Tibial nerve (tissue), 4 donors: ENCODE measurements at regions not wholly inside any gene's neighbourhood (a gene's known extent, or its start where the extent isn't known, plus 50 kb on each side); places are given as distances from the start of the nearest gene placed in this dataset.

Experiments used
- DNase-seq, 2 donors: peaks; one replicate each; pipeline ENCODE4 v3.0.0-alpha.2; 2019; ENCODE audit warnings: low spot score in 2 of 2
- H3K27ac ChIP-seq, 4 donors: fragments of 200-600 bp; sonication (generic) in 3 of 4; one replicate each; pipeline ENCODE4 v1.5.1; 2017 to 2019; ENCODE audit warnings: mild to moderate bottlenecking in 1 of 4
- H3K27me3 ChIP-seq, 2 donors: fragments of 200-600 bp; sonication (generic) in 1 of 2; one replicate each; pipeline versions ENCODE4 v1.5.1 to v1.6.0; 2017 to 2019
- H3K36me3 ChIP-seq, 3 donors: fragments of 200-600 bp; sonication (generic); one replicate each; pipeline ENCODE4 v1.5.1; 2018 to 2019
- H3K4me1 ChIP-seq, 4 donors: fragments of 200-600 bp; sonication (generic) in 3 of 4; one replicate each; pipeline ENCODE4 v1.5.1; 2017 to 2019
- H3K4me3 ChIP-seq, 4 donors: fragments of 200-600 bp; sonication (generic) in 3 of 4; one replicate each; pipeline ENCODE4 v1.5.1; 2017 to 2019; ENCODE audit warnings: mild to moderate bottlenecking in 1 of 4, moderate library complexity in 1 of 4
- H3K9me3 ChIP-seq, 4 donors: fragments of 200-600 bp; sonication (generic) in 3 of 4; one replicate each; pipeline ENCODE4 v1.5.1; 2017 to 2019
- EP300 ChIP-seq, 2 donors: sonication (generic); formaldehyde crosslinking; IDR thresholded peaks; one replicate each; pipeline ENCODE4 v1.6.1; 2017; ENCODE audit warnings: antibody characterized with exemption in 2 of 2, mild to moderate bottlenecking in 1 of 2
- POLR2A ChIP-seq, 2 donors: fragments of 450-650 bp; IDR thresholded peaks; one replicate each; pipeline ENCODE4 v1.6.1; 2017; ENCODE audit warnings: antibody characterized with exemption in 2 of 2, mild to moderate bottlenecking in 2 of 2, moderate library complexity in 2 of 2
- WGBS, 2 donors: methylation state at CpG; one replicate each; pipeline ENCODE4 v1.1.5; 2018; 5-methylcytosine and 5-hydroxymethylcytosine counted together
- TF ChIP-seq, protein P1 (sequence below), 5 experiments: fragments of 200-600 bp in 3 of 5; fragments of 450-650 bp in 2 of 5; sonication (generic) in 3 of 5; IDR thresholded peaks; one replicate each; pipeline ENCODE4 v1.5.1; 2016 to 2019; ENCODE audit warnings: antibody characterized with exemption in 5 of 5, mild to moderate bottlenecking in 3 of 5, moderate library complexity in 2 of 5

DNA sequence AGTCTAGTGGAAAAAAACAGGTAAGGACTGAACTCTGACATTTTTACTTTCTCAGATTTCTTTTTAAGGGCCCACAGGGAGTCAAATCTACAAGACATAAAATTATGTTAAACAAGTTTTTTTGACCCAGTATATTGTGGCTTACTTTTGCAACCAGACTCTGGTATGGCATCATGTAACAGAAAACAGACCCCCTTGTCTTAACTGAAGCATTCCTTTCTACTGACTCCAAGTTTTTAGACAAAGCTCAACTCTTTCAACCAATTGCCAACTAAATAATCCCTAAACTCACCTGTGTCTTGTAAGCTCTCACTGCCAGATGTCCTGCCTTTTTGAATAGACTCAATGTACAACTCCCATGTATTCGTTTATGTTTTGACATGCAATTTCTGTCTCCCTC lies 64.3 kb downstream of the FASLG start:
- no peak for DNase-seq
- no peaks in the 10 kb centered on the region for H3K4me1 ChIP-seq
- no peak overlapping the region for H3K27ac ChIP-seq
- no peaks in the 10 kb centered on the region for H3K9me3 ChIP-seq
- 63% methylated on average over 1 of the region's 1 CpG for WGBS, 2 donors
- no peaks in the 10 kb centered on the region for H3K36me3 ChIP-seq
- H3K4me3 ChIP-seq, result no peak overlapping the region
- TF ChIP-seq, protein P1, sequence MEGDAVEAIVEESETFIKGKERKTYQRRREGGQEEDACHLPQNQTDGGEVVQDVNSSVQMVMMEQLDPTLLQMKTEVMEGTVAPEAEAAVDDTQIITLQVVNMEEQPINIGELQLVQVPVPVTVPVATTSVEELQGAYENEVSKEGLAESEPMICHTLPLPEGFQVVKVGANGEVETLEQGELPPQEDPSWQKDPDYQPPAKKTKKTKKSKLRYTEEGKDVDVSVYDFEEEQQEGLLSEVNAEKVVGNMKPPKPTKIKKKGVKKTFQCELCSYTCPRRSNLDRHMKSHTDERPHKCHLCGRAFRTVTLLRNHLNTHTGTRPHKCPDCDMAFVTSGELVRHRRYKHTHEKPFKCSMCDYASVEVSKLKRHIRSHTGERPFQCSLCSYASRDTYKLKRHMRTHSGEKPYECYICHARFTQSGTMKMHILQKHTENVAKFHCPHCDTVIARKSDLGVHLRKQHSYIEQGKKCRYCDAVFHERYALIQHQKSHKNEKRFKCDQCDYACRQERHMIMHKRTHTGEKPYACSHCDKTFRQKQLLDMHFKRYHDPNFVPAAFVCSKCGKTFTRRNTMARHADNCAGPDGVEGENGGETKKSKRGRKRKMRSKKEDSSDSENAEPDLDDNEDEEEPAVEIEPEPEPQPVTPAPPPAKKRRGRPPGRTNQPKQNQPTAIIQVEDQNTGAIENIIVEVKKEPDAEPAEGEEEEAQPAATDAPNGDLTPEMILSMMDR (IDR thresholded peaks at IDR 0.05), result no peak
- TF ChIP-seq POLR2A (IDR thresholded peaks at IDR 0.05), result no peak
- TF ChIP-seq EP300 (IDR thresholded peaks at IDR 0.05), result no peak
- H3K27me3 ChIP-seq, result no peaks in the 10 kb centered on the region

DNA sequence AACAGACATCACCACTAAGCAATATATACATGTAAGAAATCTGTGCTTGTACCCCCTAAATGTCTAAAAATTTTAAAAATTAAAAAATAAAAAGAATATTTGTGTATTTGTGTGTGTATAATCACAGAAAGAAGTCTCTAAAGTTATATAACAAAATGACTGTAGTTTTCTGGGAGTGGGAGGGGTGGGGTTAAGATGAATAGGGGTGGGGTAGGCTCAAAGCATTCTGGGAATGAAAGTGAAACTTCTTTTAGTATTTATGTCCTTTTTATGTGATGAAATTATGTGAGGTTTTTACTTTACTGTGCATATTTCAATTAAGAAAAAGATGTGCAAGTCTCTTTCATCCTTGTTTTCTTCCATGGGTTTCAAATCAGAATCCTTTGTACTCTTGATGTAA lies 65.3 kb downstream of the FASLG start:
- no peak for DNase-seq
- H3K36me3 ChIP-seq, result no peaks in the 10 kb centered on the region
- no peaks in the 10 kb centered on the region for H3K27me3 ChIP-seq
- H3K27ac ChIP-seq, result no peak overlapping the region
- no peak overlapping the region for H3K4me3 ChIP-seq
- TF ChIP-seq EP300 (IDR thresholded peaks at IDR 0.05) (no peak), POLR2A (IDR thresholded peaks at IDR 0.05) (no peak)
- TF ChIP-seq, protein P1 (IDR thresholded peaks at IDR 0.05), result no peak
- H3K9me3 ChIP-seq, result peaks cover 0 to 2% (median 0%) of the 10 kb centered on the region in 4 donors
- no peaks in the 10 kb centered on the region for H3K4me1 ChIP-seq

DNA sequence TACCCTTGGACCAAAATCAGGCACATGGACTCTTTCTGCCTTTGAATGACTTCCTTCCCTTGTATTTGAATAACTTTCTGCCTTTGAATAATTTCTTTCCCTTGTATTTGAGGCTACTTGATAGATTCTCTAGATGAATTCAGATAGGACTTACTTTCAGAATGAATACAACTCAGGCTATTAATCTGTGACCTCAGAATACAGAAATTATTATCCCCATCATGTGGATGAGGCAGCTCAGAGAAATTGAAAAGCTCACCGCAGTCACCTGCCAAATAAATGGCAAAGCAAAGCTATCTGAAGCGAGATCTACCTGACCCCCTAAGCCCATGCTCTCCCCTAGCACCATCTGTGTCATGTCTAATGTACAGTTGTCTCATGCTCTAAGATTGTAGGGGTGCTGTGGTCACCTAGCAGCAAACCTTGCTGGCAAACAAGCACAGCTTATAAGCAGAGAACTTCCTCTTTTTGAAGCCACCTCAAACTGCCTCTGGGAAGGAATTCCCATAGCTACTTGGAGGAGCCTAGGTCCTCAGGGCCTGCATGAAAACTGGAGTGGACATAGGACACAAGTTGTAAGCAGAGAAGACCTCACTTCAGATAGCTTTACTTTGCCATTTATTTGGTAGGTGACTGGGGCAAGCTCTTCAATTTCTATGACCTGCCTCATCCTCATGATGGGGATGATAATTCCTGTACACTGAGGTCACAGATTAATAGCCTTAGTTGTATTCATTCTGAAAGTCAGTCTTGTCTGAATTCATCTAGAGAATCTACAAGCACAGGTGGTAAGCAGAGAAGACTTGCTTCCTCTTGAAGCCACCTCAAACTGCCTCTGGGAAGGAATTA lies 66.1 kb downstream of the FASLG start:
- WGBS, 2 donors, result 86 to 93% methylated on average over 2 of the region's 2 CpGs
- TF ChIP-seq POLR2A (IDR thresholded peaks at IDR 0.05), result no peak
- TF ChIP-seq, protein P1 (IDR thresholded peaks at IDR 0.05), result no peak
- TF ChIP-seq EP300 (IDR thresholded peaks at IDR 0.05), result no peak
- peaks cover 0 to 3% of the 10 kb centered on the region in 2 donors for H3K27me3 ChIP-seq

DNA sequence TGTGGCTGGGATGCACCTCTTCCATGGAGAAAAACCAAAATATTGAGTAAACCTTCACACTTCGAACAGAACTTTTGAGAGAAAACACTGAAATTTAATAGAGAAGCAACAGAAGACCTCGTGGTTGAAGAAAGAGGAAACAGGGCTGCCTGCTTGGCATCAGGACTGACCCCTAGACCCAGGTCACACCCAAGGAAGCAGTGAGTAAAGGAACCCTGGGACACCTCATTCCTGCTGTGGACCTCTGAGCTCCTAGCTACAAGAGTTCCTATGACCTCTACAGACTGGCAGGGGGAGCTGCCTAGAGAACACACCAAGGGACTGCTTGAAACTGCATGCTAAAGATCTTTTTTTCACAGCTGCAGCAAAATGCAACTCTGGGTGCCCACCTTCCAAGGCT lies 67.8 kb downstream of the FASLG start:
- 62 to 72% methylated on average over 2 of the region's 2 CpGs for WGBS, 2 donors
- H3K4me3 ChIP-seq, result no peak overlapping the region
- peaks cover 0 to 8% (median 0%) of the 10 kb centered on the region in 4 donors for H3K9me3 ChIP-seq
- H3K36me3 ChIP-seq, result no peaks in the 10 kb centered on the region
- TF ChIP-seq, protein P1 (IDR thresholded peaks at IDR 0.05), result no peak
- no peak for TF ChIP-seq EP300 (IDR thresholded peaks at IDR 0.05)
- TF ChIP-seq POLR2A (IDR thresholded peaks at IDR 0.05), result no peak
- DNase-seq, result no peak
- H3K27ac ChIP-seq, result no peak overlapping the region
- H3K4me1 ChIP-seq, result no peaks in the 10 kb centered on the region
- H3K27me3 ChIP-seq, result peaks cover 0 to 3% of the 10 kb centered on the region in 2 donors

More for the DNA sequence above, 66.1 kb downstream of the FASLG start:
- no peaks in the 10 kb centered on the region for H3K36me3 ChIP-seq
- H3K4me3 ChIP-seq, result no peak overlapping the region
- H3K4me1 ChIP-seq, result no peaks in the 10 kb centered on the region
- H3K27ac ChIP-seq, result no peak overlapping the region
- DNase-seq, result no peak
- H3K9me3 ChIP-seq, result peaks cover 0 to 8% (median 0%) of the 10 kb centered on the region in 4 donors

DNA sequence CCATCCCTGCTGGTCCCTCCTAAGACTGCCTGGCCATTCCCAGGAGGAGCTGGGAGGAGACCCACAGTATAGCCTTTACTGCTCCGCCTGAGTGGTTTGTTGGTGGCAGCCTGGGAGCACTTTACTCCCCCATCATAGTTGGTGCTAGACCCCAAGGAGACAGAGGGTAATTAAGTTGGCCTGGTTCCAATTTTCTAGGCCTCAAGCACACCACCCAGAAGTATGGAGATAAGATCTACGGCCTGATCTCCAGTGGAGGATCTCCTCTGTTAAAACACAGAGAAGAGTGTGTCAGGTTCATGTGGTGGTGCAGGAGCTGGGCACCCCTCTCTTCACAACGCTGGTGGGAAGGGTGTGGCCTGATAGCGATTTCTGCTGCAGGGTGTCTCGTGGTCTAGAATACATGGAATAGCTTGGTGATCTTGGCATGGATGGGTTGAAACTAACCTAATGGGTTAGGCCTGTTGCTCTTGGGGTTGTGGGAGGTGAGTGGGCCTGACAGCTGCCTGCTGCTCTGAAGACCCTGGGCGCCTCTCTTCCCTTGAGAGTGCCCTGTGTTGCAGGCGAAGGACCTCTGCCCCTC lies 68.5 kb downstream of the FASLG start:
- no peaks in the 10 kb centered on the region for H3K36me3 ChIP-seq
- no peak overlapping the region for H3K4me3 ChIP-seq
- H3K27ac ChIP-seq, result no peak overlapping the region
- H3K27me3 ChIP-seq, result peaks cover 0 to 3% of the 10 kb centered on the region in 2 donors
- no peak for TF ChIP-seq EP300 (IDR thresholded peaks at IDR 0.05)
- TF ChIP-seq POLR2A (IDR thresholded peaks at IDR 0.05), result no peak
- TF ChIP-seq, protein P1 (IDR thresholded peaks at IDR 0.05), result no peak
- DNase-seq, result no peak
- H3K4me1 ChIP-seq, result no peaks in the 10 kb centered on the region
- WGBS, 2 donors, result 86 to 93% methylated on average over 6 to 7 of the region's 7 CpGs
- H3K9me3 ChIP-seq, result peaks cover 0 to 8% (median 0%) of the 10 kb centered on the region in 4 donors
